B cell (primary cell): ENCODE measurements at regions not wholly inside any gene's neighbourhood (a gene's known extent, or its start where the extent isn't known, plus 50 kb on each side); places are given as distances from the start of the nearest gene placed in this dataset.
"Not testable (repeated sequence)": the region's sequence is repeated elsewhere in the genome, so short reads cannot be mapped to it uniquely, and the experiment has no call there.

Experiments used
- ATAC-seq: fragments of 200-7000 bp; cut with Tn5 transposase; one replicate; pipeline ENCODE4 v1.10.0; 2021; ENCODE audit warnings: low read depth, mild to moderate bottlenecking, moderate number of reproducible peaks, moderate library complexity
- CTCF ChIA-PET: fragments of 350-600 bp; sonication (Branson Sonifier 250); formaldehyde crosslinking; loops from one replicate; lab custom pipeline; 2021; ENCODE audit warnings: antibody characterized with exemption, inconsistent platforms; lab: Charles Lee
- POLR2A ChIA-PET: fragments of 350-600 bp; sonication (Branson Sonifier 250); formaldehyde crosslinking; loops from one replicate; lab custom pipeline; 2021; ENCODE audit warnings: antibody characterized with exemption; lab: Charles Lee
- DNase-seq: peaks from one replicate; pipeline ENCODE4 v3.0.0; 2013
- H2AFZ ChIP-seq: 2 replicates; pipeline ENCODE4 v1.6.1; 2012; ENCODE audit warnings: mild to moderate bottlenecking, low read depth, low read length; ENCODE audit not compliant: insufficient read depth, poor library complexity, severe bottlenecking
- H3K27ac ChIP-seq, 2 donors: 1 replicate in 1 of 2; 2 replicates in 1 of 2; pipeline ENCODE4 v1.5.1; 2012 to 2013; ENCODE audit warnings: low read length in 2 of 2, mild to moderate bottlenecking in 2 of 2, moderate library complexity in 1 of 2
- H3K27me3 ChIP-seq, 4 experiments: fragments of 200-600 bp in 1 of 4; sonication (generic) in 1 of 4; replicated peaks in 1 of 4; 1 replicate in 2 of 4; 2 replicates in 2 of 4; pipeline versions ENCODE4 v1.6.1 to v1.7.0; 2013 to 2016; ENCODE audit warnings: low read length in 3 of 4, mild to moderate bottlenecking in 2 of 4, mixed read lengths in 1 of 4, moderate library complexity in 1 of 4; ENCODE audit not compliant: insufficient read depth in 4 of 4, control insufficient read depth in 3 of 4; ENCODE audit errors: control extremely low read depth in 1 of 4
- H3K36me3 ChIP-seq, 2 experiments: replicated peaks in 1 of 2; 1 replicate in 1 of 2; 2 replicates in 1 of 2; pipeline versions ENCODE4 v1.6.1 to v1.7.1; 2013; ENCODE audit warnings: low read length in 1 of 2; ENCODE audit not compliant: insufficient read depth in 2 of 2, control insufficient read depth in 1 of 2; ENCODE audit errors: control extremely low read depth in 1 of 2, extremely low read depth in 1 of 2
- H3K4me1 ChIP-seq, 2 donors: fragments of 200-600 bp in 1 of 2; sonication (generic) in 1 of 2; 1 replicate in 1 of 2; 2 replicates in 1 of 2; pipeline versions ENCODE4 v1.5.1 to v1.6.1; 2013 to 2017; ENCODE audit warnings: low read length in 2 of 2; ENCODE audit not compliant: control insufficient read depth in 2 of 2, insufficient read depth in 2 of 2
- H3K4me2 ChIP-seq: replicated peaks from 2 replicates; pipeline ENCODE3; 2012; ENCODE audit warnings: mild to moderate bottlenecking, low read depth, low read length; ENCODE audit not compliant: poor library complexity, severe bottlenecking
- H3K4me3 ChIP-seq, 5 experiments: fragments of 200-600 bp in 1 of 5; sonication (generic) in 1 of 5; 1 replicate in 3 of 5; 2 replicates in 2 of 5; pipeline versions ENCODE4 v1.5.1 to v1.7.0; 2011 to 2016; ENCODE audit warnings: low read length in 4 of 5, mild to moderate bottlenecking in 4 of 5, low read depth in 2 of 5, control low read depth in 1 of 5, moderate library complexity in 1 of 5; ENCODE audit not compliant: insufficient read depth in 1 of 5; ENCODE audit errors: control extremely low read depth in 1 of 5, extremely low read depth in 1 of 5
- H3K79me2 ChIP-seq: fragments of 200-600 bp; sonication (generic); one replicate; pipeline ENCODE4 v1.6.0; 2016; ENCODE audit warnings: low read length; ENCODE audit not compliant: control insufficient read depth, insufficient read depth
- H3K9ac ChIP-seq: fragments of 200-600 bp; sonication (generic); 2 replicates; pipeline ENCODE4 v1.6.1; 2017; ENCODE audit warnings: mild to moderate bottlenecking, low read length, moderate library complexity
- H3K9me3 ChIP-seq, 3 donors: one replicate each; pipeline versions ENCODE4 v1.6.1 to v1.7.1; 2013; ENCODE audit warnings: low read length in 2 of 3; ENCODE audit not compliant: control insufficient read depth in 2 of 3, insufficient read depth in 1 of 3; ENCODE audit errors: control extremely low read depth in 1 of 3
- H4K20me1 ChIP-seq: 2 replicates; pipeline ENCODE4 v1.6.0; 2012; ENCODE audit warnings: mild to moderate bottlenecking, low read length; ENCODE audit not compliant: insufficient read depth, control insufficient read depth, poor library complexity, severe bottlenecking
- H3K27ac Mint-ChIP-seq: one replicate; pipeline ENCODE4 v1.8.0; 2021; ENCODE audit warnings: mixed read lengths
- H3K27me3 Mint-ChIP-seq: one replicate; pipeline ENCODE4 v1.8.0; 2021; ENCODE audit warnings: mixed read lengths
- H3K4me1 Mint-ChIP-seq: one replicate; pipeline ENCODE4 v1.8.0; 2021; ENCODE audit warnings: mixed read lengths
- H3K4me3 Mint-ChIP-seq: one replicate; pipeline ENCODE4 v1.8.0; 2021; ENCODE audit warnings: mixed read lengths
- H3K9me3 Mint-ChIP-seq: one replicate; pipeline ENCODE4 v1.8.0; 2022; ENCODE audit warnings: mixed read lengths; ENCODE audit not compliant: insufficient read depth
- EZH2 ChIP-seq: IDR thresholded peaks from 2 replicates; pipeline ENCODE4 v1.6.1; 2012; ENCODE audit warnings: borderline replicate concordance, low read depth, mild to moderate bottlenecking, moderate library complexity, low read length; ENCODE audit not compliant: insufficient read depth, poor library complexity, severe bottlenecking
- WGBS: methylation state at CpG from one replicate; pipeline ENCODE4 v1.1.5; 2013; ENCODE audit warnings: missing lambda C conversion rate; ENCODE audit not compliant: insufficient coverage; 5-methylcytosine and 5-hydroxymethylcytosine counted together
- intact Hi-C: fragments of 100-400 bp; cut with micrococcal nuclease; formaldehyde crosslinking; loops from one replicate; pipeline ENCODE4 v1.10.0; 2022
- TF ChIP-seq, protein P1 (sequence below): fragments of 200-600 bp; IDR thresholded peaks from one replicate; pipeline ENCODE4 v1.8.0; 2022; ENCODE audit warnings: antibody characterized with exemption, mild to moderate bottlenecking

DNA sequence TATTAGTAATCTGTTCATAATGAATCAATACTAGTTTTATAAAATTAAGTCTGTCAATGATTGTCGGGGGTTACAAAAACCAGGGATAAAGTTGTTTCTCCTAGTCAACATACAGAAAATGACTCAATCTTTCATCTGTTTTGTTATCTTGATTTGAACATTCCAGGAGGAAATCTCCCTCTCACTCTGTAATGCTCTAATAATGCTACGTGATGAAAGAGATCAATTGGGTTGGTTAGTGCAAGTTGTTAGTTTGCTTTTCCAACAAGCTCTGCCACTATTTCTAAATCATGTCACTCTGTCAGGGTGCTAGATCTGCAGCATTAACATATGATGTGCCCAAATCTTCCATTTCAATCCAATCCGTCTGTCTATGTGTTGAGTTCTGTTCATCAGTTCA, 379.5 kb upstream of the GJE1 start:
- no peak overlapping the region for H3K27ac ChIP-seq
- no peak overlapping the region for H3K4me2 ChIP-seq
- Mint-ChIP-seq H3K4me1 (no peaks in the 10 kb centered on the region), H3K27ac (no peak overlapping the region), H3K27me3 (no peaks in the 10 kb centered on the region), H3K9me3 (no peaks in the 10 kb centered on the region), H3K4me3 (no peak overlapping the region)
- no peaks in the 10 kb centered on the region for H3K4me1 ChIP-seq
- H3K9me3 ChIP-seq: no peaks in the 10 kb centered on the region
- TF ChIP-seq, protein P1, sequence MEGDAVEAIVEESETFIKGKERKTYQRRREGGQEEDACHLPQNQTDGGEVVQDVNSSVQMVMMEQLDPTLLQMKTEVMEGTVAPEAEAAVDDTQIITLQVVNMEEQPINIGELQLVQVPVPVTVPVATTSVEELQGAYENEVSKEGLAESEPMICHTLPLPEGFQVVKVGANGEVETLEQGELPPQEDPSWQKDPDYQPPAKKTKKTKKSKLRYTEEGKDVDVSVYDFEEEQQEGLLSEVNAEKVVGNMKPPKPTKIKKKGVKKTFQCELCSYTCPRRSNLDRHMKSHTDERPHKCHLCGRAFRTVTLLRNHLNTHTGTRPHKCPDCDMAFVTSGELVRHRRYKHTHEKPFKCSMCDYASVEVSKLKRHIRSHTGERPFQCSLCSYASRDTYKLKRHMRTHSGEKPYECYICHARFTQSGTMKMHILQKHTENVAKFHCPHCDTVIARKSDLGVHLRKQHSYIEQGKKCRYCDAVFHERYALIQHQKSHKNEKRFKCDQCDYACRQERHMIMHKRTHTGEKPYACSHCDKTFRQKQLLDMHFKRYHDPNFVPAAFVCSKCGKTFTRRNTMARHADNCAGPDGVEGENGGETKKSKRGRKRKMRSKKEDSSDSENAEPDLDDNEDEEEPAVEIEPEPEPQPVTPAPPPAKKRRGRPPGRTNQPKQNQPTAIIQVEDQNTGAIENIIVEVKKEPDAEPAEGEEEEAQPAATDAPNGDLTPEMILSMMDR: no peak
- intact Hi-C loops: no loop called here
- H4K20me1 ChIP-seq: no peaks in the 10 kb centered on the region
- no CpG with 5 or more reads among the region's 3 CpGs for WGBS
- no peaks in the 10 kb centered on the region for H3K36me3 ChIP-seq
- ATAC-seq (no peak), DNase-seq (no peak)
- H3K27me3 ChIP-seq: no peaks in the 10 kb centered on the region
- no peak overlapping the region for H3K4me3 ChIP-seq
- no peak overlapping the region for H2AFZ ChIP-seq
- CTCF ChIA-PET: no interaction called here
- H3K79me2 ChIP-seq: no peaks in the 10 kb centered on the region
- no peak overlapping the region for H3K9ac ChIP-seq
- POLR2A ChIA-PET: no interaction called here

DNA sequence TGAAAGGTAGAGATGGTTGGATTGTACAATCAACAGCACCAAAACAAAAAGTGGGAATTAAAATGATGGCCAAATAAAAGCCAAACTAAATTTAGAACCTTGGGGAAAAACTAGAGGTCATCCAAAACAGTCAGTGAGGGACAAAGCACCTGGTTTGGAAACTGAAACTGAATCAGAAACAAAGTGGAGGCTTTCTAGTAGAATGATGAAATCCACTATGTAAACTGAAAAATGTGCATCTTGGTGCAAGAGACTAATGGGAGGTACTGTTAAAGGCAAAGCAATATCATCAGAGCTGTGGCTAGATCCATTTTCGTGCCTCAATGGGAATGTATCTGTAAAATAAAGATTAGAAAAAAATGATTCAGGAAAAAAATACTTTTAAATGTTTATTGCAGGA, 380.0 kb upstream of the GJE1 start:
- POLR2A ChIA-PET: no interaction called here
- TF ChIP-seq, protein P1: no peak
- no peak for TF ChIP-seq EZH2
- ATAC-seq: no peak

DNA sequence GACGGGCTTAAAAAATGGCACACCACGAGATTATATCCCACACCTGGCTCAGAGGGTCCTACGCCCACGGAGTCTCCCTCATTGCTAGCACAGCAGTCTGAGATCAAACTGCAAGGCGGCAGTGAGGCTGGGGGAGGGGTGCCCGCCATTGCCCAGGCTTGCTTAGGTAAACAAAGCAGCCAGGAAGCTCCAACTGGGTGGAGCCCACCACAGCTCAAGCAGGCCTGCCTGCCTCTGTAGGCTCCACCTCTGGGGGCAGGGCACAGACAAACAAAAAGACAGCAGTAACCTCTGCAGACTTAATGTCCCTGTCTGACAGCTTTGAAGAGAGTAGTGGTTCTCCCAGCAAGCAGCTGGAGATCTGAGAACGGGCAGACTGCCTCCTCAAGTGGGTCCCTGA, 386.4 kb upstream of the GJE1 start:
- ATAC-seq, H3K4me1 ChIP-seq, H4K20me1 ChIP-seq, H3K27ac ChIP-seq, H2AFZ ChIP-seq, H3K4me3 ChIP-seq, H3K9me3 ChIP-seq, H3K9ac ChIP-seq, H3K4me2 ChIP-seq, H3K27me3 Mint-ChIP-seq, H3K27ac Mint-ChIP-seq, H3K27me3 ChIP-seq, CTCF ChIA-PET, POLR2A ChIA-PET, H3K4me3 Mint-ChIP-seq, intact Hi-C loops, H3K79me2 ChIP-seq, H3K4me1 Mint-ChIP-seq, H3K9me3 Mint-ChIP-seq, H3K36me3 ChIP-seq, DNase-seq: not testable (repeated sequence)
- WGBS: 85% methylated on average over 3 of the region's 7 CpGs

More for the DNA sequence above, 380.0 kb upstream of the GJE1 start:
- Mint-ChIP-seq H3K4me3 (no peak overlapping the region), H3K27ac (no peak overlapping the region), H3K9me3 (no peaks in the 10 kb centered on the region), H3K27me3 (no peaks in the 10 kb centered on the region), H3K4me1 (no peaks in the 10 kb centered on the region)
- Histone ChIP-seq H3K9me3 (no peaks in the 10 kb centered on the region), H3K4me2 (no peak overlapping the region), H4K20me1 (no peaks in the 10 kb centered on the region), H3K27me3 (no peaks in the 10 kb centered on the region), H3K36me3 (no peaks in the 10 kb centered on the region), H3K27ac (no peak overlapping the region), H3K9ac (no peak overlapping the region), H3K4me3 (no peak overlapping the region), H2AFZ (no peak overlapping the region), H3K4me1 (no peaks in the 10 kb centered on the region), H3K79me2 (no peaks in the 10 kb centered on the region)
- CTCF ChIA-PET: no interaction called here
- intact Hi-C loops: no loop called here
- WGBS: no CpG with 5 or more reads among the region's 1 CpG
- no peak for DNase-seq
